ENCODE measurements at regions not wholly inside any gene's neighbourhood (a gene's known extent, or its start where the extent isn't known, plus 50 kb on each side); places are given as distances from the start of the nearest gene placed in this dataset.
"Not testable (repeated sequence)": the region's sequence is repeated elsewhere in the genome, so short reads cannot be mapped to it uniquely, and the experiment has no call there.

GRCh38 chr6:112934433-112935327, 587.5 kb downstream of the RFPL4B start:
- Mint-ChIP-seq H3K4me1 (ENCODE audit: low read depth) (no peaks in the 10 kb centered on the region), H3K27me3 (no peaks in the 10 kb centered on the region), H3K27ac (no peak overlapping the region), H3K4me3 (no peak overlapping the region), H3K9me3 (no peaks in the 10 kb centered on the region), H3K36me3 (ENCODE audit: low read depth) (no peaks in the 10 kb centered on the region)
- no peak for DNase-seq

DNA sequence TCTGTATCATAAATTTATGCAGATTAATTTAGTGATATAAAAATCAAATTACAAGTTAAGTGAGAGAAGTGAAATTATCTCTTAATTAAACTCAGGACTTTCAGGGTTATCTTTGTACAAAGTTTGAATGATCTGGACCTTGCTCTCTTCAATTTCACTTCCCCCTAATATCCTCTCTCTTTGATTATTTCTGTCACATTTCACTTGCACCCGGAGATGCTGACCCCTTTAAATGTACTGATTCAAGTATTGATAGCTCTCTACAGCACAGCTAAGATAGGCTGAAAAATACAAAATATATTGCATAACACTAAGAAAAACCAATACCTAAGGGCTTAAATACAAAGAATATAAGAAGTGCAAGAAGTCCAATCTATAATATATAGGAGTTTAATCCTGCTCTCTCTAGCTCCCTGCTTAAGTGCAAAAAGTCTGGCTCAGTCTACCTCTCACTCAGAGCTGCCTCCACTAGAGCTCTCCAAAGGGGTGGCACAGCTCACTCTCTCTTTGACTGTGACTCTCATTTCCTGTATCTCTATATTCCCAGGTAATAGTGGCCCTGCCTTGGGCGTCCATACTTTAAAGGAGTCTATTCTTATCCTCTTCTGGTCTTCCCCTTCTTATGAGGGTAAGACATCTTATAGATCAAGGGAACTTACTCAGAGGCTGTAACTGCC, 588.4 kb downstream of the RFPL4B start:
- no peaks in the 10 kb centered on the region for H3K27me3 Mint-ChIP-seq
- no peaks in the 10 kb centered on the region for H3K36me3 Mint-ChIP-seq (ENCODE audit: low read depth)
- H3K9me3 Mint-ChIP-seq: no peaks in the 10 kb centered on the region
- no peak overlapping the region for H3K27ac Mint-ChIP-seq
- no peak overlapping the region for H3K4me3 Mint-ChIP-seq
- DNase-seq: no peak
- H3K4me1 Mint-ChIP-seq (ENCODE audit: low read depth): no peaks in the 10 kb centered on the region

- Mint-ChIP-seq H3K27me3 (no peaks in the 10 kb centered on the region), H3K4me1 (ENCODE audit: low read depth) (no peaks in the 10 kb centered on the region), H3K4me3 (no peak overlapping the region), H3K9me3 (no peaks in the 10 kb centered on the region), H3K27ac (no peak overlapping the region), H3K36me3 (ENCODE audit: low read depth) (no peaks in the 10 kb centered on the region)
- DNase-seq: no peak
These were observed 588.9 kb downstream of the RFPL4B start for GRCh38 chr6:112936079-112936472.

DNA sequence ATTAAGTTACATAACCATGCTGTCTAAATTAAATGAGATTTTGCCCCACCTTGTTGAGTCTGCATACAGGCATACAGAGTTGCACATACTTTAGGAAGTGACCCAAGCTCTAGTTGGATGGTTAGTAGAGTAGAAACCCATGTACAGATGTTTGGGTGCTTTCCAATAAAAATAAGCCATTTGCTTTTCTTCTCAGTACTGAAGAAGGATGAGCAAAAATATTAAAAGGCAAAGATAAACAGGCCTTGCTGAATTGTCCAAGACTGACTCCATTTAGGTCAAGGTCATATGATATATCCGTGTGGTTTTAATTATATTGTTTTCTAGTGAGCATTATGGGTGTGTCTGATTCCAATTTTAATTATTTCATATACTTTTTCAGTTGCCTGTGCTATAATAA, 589.4 kb downstream of the RFPL4B start:
- Mint-ChIP-seq H3K27me3 (no peaks in the 10 kb centered on the region), H3K9me3 (no peaks in the 10 kb centered on the region), H3K4me3 (no peak overlapping the region), H3K36me3 (ENCODE audit: low read depth) (no peaks in the 10 kb centered on the region), H3K27ac (no peak overlapping the region), H3K4me1 (ENCODE audit: low read depth) (no peaks in the 10 kb centered on the region)
- DNase-seq: no peak

- not testable (repeated sequence) for DNase-seq; H3K27ac Mint-ChIP-seq; H3K4me3 Mint-ChIP-seq; H3K27me3 Mint-ChIP-seq; H3K9me3 Mint-ChIP-seq; H3K36me3 Mint-ChIP-seq (ENCODE audit: low read depth); H3K4me1 Mint-ChIP-seq (ENCODE audit: low read depth)
These were observed 590.6 kb downstream of the RFPL4B start for GRCh38 chr6:112937690-112938089.

- DNase-seq: no peak
- Mint-ChIP-seq H3K4me1 (ENCODE audit: low read depth) (no peaks in the 10 kb centered on the region), H3K4me3 (no peak overlapping the region), H3K27ac (no peak overlapping the region), H3K9me3 (no peaks in the 10 kb centered on the region), H3K27me3 (no peaks in the 10 kb centered on the region), H3K36me3 (ENCODE audit: low read depth) (no peaks in the 10 kb centered on the region)
These were observed 591.5 kb downstream of the RFPL4B start for GRCh38 chr6:112938650-112939049.

GRCh38 chr6:112939563-112939962, 592.4 kb downstream of the RFPL4B start:
- no peaks in the 10 kb centered on the region for H3K27me3 Mint-ChIP-seq
- no peaks in the 10 kb centered on the region for H3K9me3 Mint-ChIP-seq
- H3K27ac Mint-ChIP-seq: no peak overlapping the region
- H3K4me3 Mint-ChIP-seq: no peak overlapping the region
- no peaks in the 10 kb centered on the region for H3K36me3 Mint-ChIP-seq (ENCODE audit: low read depth)
- no peaks in the 10 kb centered on the region for H3K4me1 Mint-ChIP-seq (ENCODE audit: low read depth)
- no peak for DNase-seq

DNA sequence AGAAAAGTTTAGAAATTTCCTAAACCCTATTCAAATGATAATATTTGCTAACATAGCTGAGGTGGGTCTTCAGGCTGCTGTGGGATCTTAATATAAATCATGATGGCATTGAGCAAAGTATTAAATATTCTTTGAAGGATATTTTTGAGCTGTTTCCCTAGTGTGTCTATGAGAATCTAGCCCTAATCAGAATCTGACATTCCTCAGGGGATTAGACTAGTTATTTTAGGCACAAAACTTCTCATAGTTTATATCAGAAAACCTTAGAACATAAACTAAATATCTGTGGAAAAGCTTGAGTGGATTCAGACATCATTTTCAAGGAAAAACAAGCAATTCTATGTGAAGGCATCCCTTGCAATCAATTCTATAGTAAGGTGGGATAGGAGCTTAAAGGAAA, 594.5 kb downstream of the RFPL4B start:
- peaks cover 2% of the 10 kb centered on the region for H3K9me3 Mint-ChIP-seq
- no peaks in the 10 kb centered on the region for H3K36me3 Mint-ChIP-seq (ENCODE audit: low read depth)
- no peak overlapping the region for H3K4me3 Mint-ChIP-seq
- H3K27me3 Mint-ChIP-seq: no peaks in the 10 kb centered on the region
- H3K27ac Mint-ChIP-seq: no peak overlapping the region
- DNase-seq: no peak
- H3K4me1 Mint-ChIP-seq (ENCODE audit: low read depth): no peaks in the 10 kb centered on the region

GRCh38 chr6:112946051-112946450, 598.9 kb downstream of the RFPL4B start:
- no peaks in the 10 kb centered on the region for H3K36me3 Mint-ChIP-seq (ENCODE audit: low read depth)
- no peaks in the 10 kb centered on the region for H3K27me3 Mint-ChIP-seq
- no peak for DNase-seq
- no peak overlapping the region for H3K27ac Mint-ChIP-seq
- no peak overlapping the region for H3K4me3 Mint-ChIP-seq
- no peaks in the 10 kb centered on the region for H3K4me1 Mint-ChIP-seq (ENCODE audit: low read depth)
- H3K9me3 Mint-ChIP-seq: peaks cover 2% of the 10 kb centered on the region

DNA sequence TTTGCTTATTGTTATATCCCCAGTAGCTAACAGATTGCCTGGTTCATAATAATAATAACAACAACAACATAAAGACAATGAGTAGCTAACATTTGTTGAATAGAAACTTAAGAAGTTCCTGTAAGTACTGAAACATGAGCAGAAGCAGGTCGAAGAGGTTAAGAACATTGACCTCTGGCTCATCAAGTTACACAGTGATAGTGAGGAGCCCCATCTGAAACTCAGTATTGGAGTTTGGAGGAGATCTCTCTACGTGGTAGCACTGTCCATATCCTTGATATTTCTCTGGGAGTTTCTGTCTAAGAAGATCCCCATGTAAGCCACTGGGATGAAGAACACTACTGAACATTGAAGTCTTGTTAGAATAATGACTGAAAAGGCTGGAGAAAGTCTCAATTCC, 600.4 kb downstream of the RFPL4B start:
- H3K9me3 Mint-ChIP-seq: peaks cover 2% of the 10 kb centered on the region
- no peak overlapping the region for H3K4me3 Mint-ChIP-seq
- DNase-seq: no peak
- no peaks in the 10 kb centered on the region for H3K27me3 Mint-ChIP-seq
- no peaks in the 10 kb centered on the region for H3K36me3 Mint-ChIP-seq (ENCODE audit: low read depth)
- H3K27ac Mint-ChIP-seq: no peak overlapping the region
- H3K4me1 Mint-ChIP-seq (ENCODE audit: low read depth): no peaks in the 10 kb centered on the region

DNA sequence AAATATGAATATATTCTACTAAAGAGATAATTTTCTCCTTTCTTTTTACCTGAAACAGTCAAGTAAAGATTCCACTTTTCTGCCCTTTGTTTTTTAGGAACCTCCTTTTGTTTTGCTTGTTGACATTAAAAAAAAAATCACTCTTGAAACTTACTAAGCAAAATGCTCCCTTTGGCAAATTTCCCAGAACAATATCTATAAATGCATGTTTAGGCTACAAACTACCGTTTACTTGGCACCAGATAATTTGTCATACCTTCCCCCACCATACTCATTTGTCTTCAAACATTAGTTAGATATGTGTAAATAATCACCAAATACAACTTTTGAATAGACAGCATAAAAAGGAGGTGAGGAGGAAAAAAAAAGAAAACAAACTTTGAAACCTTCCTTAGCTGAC, 604.7 kb downstream of the RFPL4B start:
- no peak overlapping the region for H3K27ac Mint-ChIP-seq
- H3K9me3 Mint-ChIP-seq: peaks cover 6% of the 10 kb centered on the region
- H3K36me3 Mint-ChIP-seq (ENCODE audit: low read depth): no peaks in the 10 kb centered on the region
- H3K27me3 Mint-ChIP-seq: no peaks in the 10 kb centered on the region
- no peaks in the 10 kb centered on the region for H3K4me1 Mint-ChIP-seq (ENCODE audit: low read depth)
- no peak overlapping the region for H3K4me3 Mint-ChIP-seq
- no peak for DNase-seq

GRCh38 chr6:112955743-112956142, 608.6 kb downstream of the RFPL4B start:
- not testable (repeated sequence) for H3K36me3 Mint-ChIP-seq (ENCODE audit: low read depth); H3K27me3 Mint-ChIP-seq; H3K4me1 Mint-ChIP-seq (ENCODE audit: low read depth); H3K4me3 Mint-ChIP-seq; DNase-seq; H3K27ac Mint-ChIP-seq
- H3K9me3 Mint-ChIP-seq: peaks cover 16% of the 10 kb centered on the region

- H3K27me3 Mint-ChIP-seq: no peaks in the 10 kb centered on the region
- no peak for DNase-seq
These were observed 609.8 kb downstream of the RFPL4B start for GRCh38 chr6:112956696-112957535.

GRCh38 chr6:112957536-112957916, 610.4 kb downstream of the RFPL4B start:
- Mint-ChIP-seq H3K9me3 (peaks cover 16% of the 10 kb centered on the region), H3K36me3 (ENCODE audit: low read depth) (no peaks in the 10 kb centered on the region), H3K27me3 (no peaks in the 10 kb centered on the region), H3K27ac (no peak overlapping the region), H3K4me1 (ENCODE audit: low read depth) (no peaks in the 10 kb centered on the region), H3K4me3 (no peak overlapping the region)
- DNase-seq: no peak

More at GRCh38 chr6:112956696-112957535, 609.8 kb downstream of the RFPL4B start:
- no peaks in the 10 kb centered on the region for H3K4me1 Mint-ChIP-seq (ENCODE audit: low read depth)
- H3K9me3 Mint-ChIP-seq: peaks cover 16% of the 10 kb centered on the region
- no peak overlapping the region for H3K4me3 Mint-ChIP-seq
- no peak overlapping the region for H3K27ac Mint-ChIP-seq
- H3K36me3 Mint-ChIP-seq (ENCODE audit: low read depth): no peaks in the 10 kb centered on the region
